Gastroesophageal sphincter (tissue), 3 donors: ENCODE measurements at regions not wholly inside any gene's neighbourhood (a gene's known extent, or its start where the extent isn't known, plus 50 kb on each side); places are given as distances from the start of the nearest gene placed in this dataset.

Experiments used
- CTCF ChIP-seq, 4 experiments: fragments of 200-600 bp in 2 of 4; fragments of 450-650 bp in 2 of 4; sonication (generic) in 1 of 4; IDR thresholded peaks; one replicate each; pipeline ENCODE4 v1.5.1; 2017 to 2019; ENCODE audit warnings: antibody characterized with exemption in 4 of 4, mild to moderate bottlenecking in 2 of 4, moderate library complexity in 2 of 4
- POLR2A ChIP-seq, 2 donors: fragments of 450-650 bp; IDR thresholded peaks; one replicate each; pipeline ENCODE4 v1.6.1; 2017; ENCODE audit warnings: antibody characterized with exemption in 2 of 2, mild to moderate bottlenecking in 2 of 2, moderate library complexity in 1 of 2

DNA sequence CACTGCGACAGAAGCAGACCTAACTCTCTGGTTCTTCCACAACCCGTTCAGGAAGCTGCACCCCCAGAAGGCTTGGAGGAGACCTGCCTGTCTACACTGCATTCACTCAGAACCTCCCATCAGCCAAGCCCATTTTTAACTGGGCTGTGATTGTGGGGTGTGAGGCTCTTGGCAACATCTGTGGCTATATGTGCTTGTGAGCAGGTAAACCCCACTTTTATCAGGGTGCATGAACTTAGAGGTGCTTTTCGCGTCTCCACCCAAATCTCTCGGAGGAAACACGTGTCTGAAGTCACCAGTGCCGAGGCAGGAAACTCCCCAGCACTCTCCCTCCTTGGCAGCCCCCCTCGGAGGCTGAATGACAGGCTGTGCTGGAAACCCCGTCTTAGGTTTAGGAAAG, 158.2 kb upstream of the SALL3 start:
- TF ChIP-seq CTCF (IDR thresholded peaks at IDR 0.05) (no peak), POLR2A (IDR thresholded peaks at IDR 0.05) (no peak)
